Tongue (tissue), 1 donor: ENCODE measurements at regions not wholly inside any gene's neighbourhood (a gene's known extent, or its start where the extent isn't known, plus 50 kb on each side); places are given as distances from the start of the nearest gene placed in this dataset.

ENCODE experiments used
- DNase-seq: peaks from one replicate; pipeline ENCODE4 v3.0.0-alpha.2; 2015

GRCh38 chr2:217717646-217718045 is 285.1 kb downstream of the TNS1 start:
- no peak for DNase-seq

DNA sequence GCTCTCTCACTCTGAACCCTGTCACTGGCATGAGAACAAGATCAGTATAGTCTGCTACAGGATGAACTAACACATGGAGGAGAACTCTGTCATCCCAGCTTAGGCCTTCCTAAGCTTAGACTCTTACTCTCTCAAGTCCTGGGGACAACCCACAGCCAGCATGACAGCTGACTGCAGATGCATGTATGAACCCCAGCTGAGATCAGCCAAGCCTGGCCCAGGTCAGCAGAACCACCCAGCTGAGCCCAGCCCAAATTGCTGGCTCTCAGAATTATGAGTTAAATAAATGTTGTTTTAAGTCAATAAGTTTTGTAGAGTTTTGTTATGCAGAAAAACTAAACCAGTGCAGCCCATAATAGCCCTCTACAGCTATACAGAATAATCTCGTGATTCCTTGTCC is 287.3 kb downstream of the TNS1 start:
- no peak for DNase-seq

DNA sequence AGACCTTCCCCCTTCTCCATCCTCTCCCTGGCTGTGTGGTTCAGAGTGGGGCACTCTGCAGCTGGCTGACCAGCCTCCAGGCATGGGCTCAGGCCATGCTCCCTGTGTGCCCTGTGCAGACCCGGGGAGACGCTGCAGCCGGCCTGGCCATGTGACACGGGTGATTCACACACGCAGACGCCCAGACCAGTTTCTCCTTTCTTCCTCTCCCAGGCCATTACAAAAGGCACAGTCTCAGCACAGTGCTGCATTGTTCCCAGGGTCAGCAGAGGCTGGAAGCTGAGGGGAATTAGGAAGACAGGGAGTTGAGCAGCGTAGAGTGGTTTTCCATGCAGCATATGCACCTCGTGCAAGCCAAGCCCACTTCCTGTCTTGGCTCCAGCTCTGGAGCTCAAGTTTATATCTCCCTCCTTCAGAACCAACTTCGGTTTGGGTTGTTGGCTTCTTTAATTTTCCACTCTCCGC is 288.5 kb downstream of the TNS1 start:
- peak; percentile 72 for DNase-seq

DNA sequence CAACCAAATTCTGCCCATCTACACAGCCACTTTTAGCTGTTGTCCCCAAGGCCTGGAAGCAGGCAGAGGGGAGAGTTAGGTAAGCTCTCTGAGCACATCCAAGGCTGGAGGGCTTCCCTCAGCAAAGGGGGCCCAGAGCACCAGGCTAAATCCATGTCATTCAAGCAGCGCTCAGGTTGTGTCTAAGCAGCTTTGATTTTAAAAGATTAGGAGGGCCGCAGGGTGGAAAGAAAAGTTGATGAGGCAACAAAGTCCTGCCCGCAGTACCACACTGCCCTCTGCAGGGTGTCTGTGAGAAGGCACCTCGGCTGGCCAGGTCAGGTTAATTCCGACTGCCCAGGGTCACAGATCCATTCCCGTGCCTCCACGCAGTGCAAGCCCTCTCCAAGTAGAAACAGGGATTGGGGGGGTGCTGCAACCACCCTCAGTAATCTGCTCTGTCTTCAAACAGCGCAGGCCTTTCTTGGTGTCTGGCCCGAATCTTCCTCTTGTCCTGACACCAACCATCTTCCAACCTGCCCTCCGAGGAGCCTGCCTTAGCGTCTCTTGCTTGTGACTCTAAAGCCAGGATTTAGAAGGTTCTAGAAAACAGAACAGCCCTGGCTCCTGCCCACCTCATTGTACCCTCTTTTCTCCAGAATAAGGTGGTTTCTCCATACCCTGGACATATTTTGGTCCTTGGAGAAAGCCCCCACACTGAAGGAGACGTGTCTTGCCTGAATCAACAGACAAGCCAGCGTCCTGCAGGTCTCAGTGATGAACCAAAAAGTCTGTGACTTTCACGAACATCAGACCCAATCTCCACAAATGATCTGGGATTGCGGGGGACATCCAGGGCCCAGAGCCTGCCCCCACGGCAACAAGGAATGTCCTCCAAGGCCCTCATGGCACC is 289.2 kb downstream of the TNS1 start:
- peak; percentile 91 for DNase-seq

DNA sequence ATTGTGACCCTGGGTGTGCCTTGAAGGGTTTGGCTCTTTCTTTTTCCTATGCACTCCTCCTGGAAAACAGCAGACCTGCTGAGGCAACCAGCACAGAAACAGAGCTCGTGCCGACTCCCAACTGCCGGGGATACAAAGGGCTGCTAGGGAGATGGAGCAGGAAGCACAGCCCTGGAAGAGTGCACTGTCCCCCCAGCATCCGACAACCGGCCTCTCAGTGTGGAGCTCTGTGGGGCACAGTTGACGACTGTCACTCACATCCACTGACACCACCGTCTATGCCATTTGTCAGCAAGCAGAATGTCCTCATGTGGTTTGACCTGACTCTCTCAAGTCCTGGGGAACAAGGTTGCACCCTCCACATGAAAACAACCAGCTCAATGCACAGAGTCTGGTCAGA is 290.4 kb downstream of the TNS1 start:
- no peak for DNase-seq

- peak; percentile 92 for DNase-seq
Measured at GRCh38 chr2:217711188-217711587, 291.6 kb downstream of the TNS1 start.

DNA sequence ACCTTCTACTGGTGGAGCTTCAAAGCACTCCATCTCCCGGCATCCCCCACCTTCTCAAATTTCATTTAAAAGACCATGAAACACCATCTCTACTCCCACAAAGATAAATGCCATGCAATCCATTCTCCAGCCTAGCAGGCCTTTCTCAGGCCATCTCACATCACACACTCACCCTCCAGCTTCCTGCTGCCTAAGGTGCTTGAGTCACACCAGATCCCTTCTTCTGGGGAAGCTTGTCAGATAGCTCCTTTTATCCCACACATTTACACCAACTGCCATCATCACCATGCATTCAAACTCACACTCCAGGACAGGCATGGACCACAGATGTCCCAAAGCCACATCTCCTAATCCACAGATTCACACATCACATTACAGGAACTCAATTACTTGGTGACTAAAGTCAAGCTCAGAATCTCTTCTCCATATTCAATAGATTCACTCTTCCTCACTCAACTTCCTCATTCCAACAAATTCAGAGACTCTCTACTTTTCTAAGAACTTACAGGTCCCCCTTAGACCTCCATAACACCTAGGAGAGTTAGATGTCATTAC is 292.5 kb downstream of the TNS1 start:
- DNase-seq: no peak

GRCh38 chr2:217709478-217710210 is 293.2 kb downstream of the TNS1 start:
- DNase-seq: peak; percentile 49

DNA sequence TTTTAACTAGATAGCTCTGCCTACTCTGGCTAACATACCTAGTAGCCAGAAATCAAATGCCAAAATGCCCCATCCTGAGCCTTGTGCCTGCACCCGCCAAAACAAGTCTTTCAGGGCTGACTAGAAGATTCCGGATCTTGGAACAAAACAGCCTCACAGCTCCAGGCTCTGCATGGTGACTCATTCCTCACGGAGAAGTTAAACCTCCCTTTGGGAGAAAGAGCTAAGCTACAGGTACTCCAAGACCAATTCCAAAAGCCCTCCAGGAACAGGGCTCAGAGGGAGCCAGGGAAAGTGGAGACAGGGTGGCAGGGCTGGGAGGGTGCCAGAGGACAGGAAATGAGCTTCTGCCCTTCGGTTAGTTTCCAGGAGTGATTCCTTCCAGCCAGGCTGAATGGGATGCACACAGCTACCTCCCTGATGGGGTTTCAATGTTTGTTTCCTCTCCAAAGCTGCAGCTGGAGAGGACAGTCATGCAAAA is 295.6 kb downstream of the TNS1 start:
- peak; percentile 74 for DNase-seq

GRCh38 chr2:217706513-217706912 is 296.3 kb downstream of the TNS1 start:
- DNase-seq: no peak

DNA sequence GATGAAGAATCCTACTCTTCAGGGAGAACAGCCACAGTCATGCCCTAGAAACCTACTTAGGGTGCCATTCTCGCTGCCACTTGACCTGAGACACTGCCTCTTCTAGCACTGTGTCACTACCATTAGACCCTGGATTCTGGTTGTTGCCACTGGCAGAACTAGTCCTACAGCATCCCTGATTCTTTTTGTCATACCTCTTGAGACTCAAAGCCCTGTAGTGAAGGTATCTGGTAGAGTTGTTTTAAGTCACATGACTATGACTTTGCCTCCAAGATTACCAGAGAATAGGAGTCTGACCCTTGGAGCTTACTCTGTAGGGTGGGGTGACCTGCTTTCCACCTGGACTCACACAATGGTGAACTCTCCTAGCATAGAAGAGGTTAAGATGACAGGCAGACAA is 296.7 kb downstream of the TNS1 start:
- DNase-seq: no peak

- no peak for DNase-seq
Measured at GRCh38 chr2:217705461-217705860, 297.3 kb downstream of the TNS1 start.

DNA sequence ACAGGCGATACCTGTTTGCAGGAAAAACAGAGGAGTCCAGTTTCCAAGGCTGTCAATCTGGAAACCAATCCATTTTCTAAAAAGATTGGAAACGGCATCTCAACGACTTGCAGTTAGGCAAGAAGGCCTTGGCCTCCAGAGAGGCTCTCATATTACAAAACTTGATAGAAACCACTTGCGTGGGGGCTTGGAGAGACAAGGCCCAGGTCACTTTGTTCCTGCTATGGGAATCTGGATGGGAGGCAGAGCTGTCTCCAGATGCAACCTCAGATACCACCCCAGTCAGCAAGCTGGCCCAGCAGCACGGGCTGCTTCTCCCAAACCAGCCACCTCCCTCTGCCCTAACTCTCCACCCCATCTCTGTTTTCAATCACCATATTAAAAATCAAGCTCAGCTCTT is 298.8 kb downstream of the TNS1 start:
- DNase-seq: no peak

DNA sequence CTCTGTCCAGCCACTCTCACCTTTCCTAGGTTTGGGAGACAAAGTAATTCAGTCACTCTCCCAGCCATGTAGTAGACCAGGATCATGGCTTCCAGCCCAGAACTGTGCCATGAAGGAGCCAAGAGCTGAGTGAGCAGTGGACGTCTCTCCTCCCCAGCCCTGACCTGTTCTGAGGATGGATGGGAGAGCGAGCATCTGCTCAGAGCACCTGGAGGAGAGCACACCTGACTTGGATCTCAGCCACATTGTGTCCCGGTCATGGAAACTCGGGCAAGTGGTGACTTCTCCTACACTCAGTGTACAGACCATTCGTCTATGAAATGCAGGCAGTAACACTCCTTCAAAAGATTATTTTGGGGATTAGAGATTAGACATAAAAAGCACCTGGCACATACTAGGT is 299.7 kb downstream of the TNS1 start:
- no peak for DNase-seq

DNA sequence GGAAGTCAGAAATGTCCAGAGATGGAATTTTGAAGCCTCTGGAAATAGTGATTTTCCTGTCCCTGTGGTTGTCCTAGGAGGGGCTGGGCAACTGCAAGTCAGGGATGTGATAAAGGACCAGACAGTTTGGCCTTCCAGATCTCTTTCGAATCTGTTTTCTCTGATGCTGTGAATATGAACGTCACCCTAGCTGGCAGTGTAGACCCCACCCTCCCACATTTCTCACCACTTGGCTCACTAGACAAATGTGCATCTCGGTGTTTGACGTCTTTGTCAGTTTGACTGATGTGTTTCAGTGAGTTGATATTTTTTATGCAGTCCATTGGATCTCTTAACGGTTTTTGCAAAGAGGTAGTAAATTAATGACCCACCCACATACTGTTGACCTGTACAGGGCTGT is 301.2 kb downstream of the TNS1 start:
- no peak for DNase-seq

DNA sequence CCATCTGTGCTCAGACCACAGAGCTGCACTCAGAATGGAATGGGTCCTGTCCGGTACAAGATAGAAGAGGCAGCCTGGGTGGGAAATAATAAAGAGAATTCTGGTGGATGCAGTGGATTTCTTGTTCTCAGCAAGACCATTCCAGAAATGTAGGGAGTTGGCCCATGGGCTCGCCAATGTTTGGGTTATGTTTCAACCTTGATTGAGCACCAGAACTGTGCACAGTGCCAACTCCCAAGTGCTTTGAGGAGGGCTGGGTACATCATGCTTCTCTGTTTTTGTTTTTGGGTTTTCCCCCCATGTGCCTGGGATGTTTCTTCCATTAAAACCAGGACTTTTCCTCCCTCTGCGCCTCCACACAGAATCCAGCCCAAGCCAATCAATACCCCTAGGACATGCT is 304.1 kb downstream of the TNS1 start:
- DNase-seq: no peak

DNA sequence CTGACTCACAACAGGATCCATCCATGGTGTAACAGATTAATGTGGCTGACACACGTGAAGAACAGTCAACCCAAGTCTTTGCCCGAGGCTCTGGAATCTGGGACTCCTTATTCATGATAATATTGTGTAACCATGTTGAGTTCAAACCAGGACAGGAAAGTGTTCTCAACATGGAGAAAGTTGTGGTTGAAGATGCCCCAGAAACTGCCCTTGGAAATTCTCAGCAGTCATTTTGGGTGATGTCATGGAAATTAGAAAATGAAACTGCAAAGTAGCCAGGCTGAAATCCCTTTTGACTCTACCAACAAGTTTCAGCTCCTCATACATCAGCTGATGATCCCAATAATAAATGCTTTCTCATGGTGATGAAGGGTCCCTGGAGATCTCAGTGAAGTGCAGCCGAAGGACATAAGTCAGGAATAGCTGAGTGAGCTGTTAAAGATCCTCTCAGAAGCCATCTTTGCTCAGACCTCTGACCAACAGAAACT is 307.7 kb downstream of the TNS1 start:
- no peak for DNase-seq

- no peak for DNase-seq
Measured at GRCh38 chr2:217694291-217694690, 308.5 kb downstream of the TNS1 start.

GRCh38 chr2:217693363-217693762 is 309.4 kb downstream of the TNS1 start:
- DNase-seq: no peak

GRCh38 chr2:217691920-217692666 is 310.7 kb downstream of the TNS1 start:
- DNase-seq: no peak

DNA sequence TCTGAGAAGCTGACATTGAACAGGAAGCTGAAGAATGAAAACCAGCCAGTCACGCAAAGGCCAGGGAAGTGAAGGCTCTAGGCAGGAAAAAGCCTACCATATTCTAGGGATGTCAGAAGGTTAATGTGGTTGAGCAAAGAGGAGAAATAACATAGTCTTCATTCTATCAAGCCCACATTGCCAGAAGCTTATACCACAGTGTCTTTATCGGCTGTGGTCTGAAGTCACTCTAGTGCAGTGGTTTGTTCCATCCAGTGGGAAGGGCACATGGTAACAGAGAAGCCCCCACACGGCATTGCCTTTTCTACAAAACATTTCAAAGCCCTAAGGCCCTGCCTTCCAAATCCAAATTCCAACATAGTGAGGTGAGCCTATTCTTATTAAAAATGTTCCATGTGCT is 311.3 kb downstream of the TNS1 start:
- DNase-seq: no peak

DNA sequence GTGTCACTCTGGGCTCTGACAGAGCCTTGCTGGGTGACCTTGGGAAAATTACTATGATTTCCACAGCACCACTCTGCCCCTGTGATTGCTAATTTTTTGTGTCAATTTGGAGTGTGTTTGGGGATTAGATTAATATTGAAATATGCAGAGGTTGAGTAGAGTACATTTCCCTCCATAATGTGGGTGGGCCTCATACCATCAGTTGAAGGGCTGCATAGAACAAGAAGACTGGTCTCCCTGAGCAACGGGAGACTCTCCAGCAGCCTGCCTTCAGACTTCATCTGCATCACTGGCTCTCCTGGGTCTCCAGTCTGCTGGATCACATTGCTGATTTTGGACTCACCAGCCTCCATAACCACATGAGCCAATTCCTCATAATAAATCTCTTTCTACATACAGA is 313.7 kb downstream of the TNS1 start:
- DNase-seq: no peak
